ENCODE measurements at regions not wholly inside any gene's neighbourhood (a gene's known extent, or its start where the extent isn't known, plus 50 kb on each side); places are given as distances from the start of the nearest gene placed in this dataset.

DNA sequence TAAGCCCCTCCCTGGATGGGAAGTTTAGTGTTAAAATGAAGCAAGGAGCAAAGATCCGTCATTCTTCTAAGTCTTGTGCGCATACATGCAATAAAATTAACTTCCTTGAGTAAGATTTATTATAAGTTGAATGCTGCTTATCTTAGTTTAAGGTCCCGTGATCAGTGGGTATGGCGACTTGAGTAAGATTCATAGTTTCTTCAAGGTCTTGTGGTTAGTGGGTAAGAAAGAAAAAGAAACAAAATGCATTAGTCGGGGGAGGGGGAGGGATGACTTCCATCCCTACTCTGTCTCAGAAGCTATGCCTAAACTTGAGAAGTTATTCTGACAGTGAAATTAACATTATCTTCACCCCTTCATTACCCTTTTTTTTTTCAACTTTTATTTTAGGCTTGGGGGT lies 127.3 kb upstream of the MAGEB16 start:
- TF ChIP-seq, protein P1, sequence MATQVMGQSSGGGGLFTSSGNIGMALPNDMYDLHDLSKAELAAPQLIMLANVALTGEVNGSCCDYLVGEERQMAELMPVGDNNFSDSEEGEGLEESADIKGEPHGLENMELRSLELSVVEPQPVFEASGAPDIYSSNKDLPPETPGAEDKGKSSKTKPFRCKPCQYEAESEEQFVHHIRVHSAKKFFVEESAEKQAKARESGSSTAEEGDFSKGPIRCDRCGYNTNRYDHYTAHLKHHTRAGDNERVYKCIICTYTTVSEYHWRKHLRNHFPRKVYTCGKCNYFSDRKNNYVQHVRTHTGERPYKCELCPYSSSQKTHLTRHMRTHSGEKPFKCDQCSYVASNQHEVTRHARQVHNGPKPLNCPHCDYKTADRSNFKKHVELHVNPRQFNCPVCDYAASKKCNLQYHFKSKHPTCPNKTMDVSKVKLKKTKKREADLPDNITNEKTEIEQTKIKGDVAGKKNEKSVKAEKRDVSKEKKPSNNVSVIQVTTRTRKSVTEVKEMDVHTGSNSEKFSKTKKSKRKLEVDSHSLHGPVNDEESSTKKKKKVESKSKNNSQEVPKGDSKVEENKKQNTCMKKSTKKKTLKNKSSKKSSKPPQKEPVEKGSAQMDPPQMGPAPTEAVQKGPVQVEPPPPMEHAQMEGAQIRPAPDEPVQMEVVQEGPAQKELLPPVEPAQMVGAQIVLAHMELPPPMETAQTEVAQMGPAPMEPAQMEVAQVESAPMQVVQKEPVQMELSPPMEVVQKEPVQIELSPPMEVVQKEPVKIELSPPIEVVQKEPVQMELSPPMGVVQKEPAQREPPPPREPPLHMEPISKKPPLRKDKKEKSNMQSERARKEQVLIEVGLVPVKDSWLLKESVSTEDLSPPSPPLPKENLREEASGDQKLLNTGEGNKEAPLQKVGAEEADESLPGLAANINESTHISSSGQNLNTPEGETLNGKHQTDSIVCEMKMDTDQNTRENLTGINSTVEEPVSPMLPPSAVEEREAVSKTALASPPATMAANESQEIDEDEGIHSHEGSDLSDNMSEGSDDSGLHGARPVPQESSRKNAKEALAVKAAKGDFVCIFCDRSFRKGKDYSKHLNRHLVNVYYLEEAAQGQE (IDR thresholded peaks at IDR 0.05; ENCODE audit: insufficient read depth in 1 of 2, low read depth in 2 of 2, low read length in 1 of 2) = no peak
- TF ChIP-seq, protein P2, sequence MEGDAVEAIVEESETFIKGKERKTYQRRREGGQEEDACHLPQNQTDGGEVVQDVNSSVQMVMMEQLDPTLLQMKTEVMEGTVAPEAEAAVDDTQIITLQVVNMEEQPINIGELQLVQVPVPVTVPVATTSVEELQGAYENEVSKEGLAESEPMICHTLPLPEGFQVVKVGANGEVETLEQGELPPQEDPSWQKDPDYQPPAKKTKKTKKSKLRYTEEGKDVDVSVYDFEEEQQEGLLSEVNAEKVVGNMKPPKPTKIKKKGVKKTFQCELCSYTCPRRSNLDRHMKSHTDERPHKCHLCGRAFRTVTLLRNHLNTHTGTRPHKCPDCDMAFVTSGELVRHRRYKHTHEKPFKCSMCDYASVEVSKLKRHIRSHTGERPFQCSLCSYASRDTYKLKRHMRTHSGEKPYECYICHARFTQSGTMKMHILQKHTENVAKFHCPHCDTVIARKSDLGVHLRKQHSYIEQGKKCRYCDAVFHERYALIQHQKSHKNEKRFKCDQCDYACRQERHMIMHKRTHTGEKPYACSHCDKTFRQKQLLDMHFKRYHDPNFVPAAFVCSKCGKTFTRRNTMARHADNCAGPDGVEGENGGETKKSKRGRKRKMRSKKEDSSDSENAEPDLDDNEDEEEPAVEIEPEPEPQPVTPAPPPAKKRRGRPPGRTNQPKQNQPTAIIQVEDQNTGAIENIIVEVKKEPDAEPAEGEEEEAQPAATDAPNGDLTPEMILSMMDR (IDR thresholded peaks at IDR 0.05) = no peak
- no peak for TF ChIP-seq POLR2AphosphoS5 (IDR thresholded peaks at IDR 0.05; ENCODE audit: low read depth, low read length)

All from Panc1 (cell line).